ENCODE measurements at regions not wholly inside any gene's neighbourhood (a gene's known extent, or its start where the extent isn't known, plus 50 kb on each side); places are given as distances from the start of the nearest gene placed in this dataset.
A peak's percentile ranks its signal among the peaks of the same experiment; 100 is the strongest.

GRCh38 chr15:57832183-57832582, 125.7 kb downstream of the POLR2M start:
- in situ Hi-C loops (cut with HindIII; ENCODE audit: low pct_unique_long_range_greater_than_20kb, low sequenced_read_pairs): no loop called here
- no peak for DNase-seq (ENCODE audit: low read depth in 1 of 2, low spot score in 1 of 2)

DNA sequence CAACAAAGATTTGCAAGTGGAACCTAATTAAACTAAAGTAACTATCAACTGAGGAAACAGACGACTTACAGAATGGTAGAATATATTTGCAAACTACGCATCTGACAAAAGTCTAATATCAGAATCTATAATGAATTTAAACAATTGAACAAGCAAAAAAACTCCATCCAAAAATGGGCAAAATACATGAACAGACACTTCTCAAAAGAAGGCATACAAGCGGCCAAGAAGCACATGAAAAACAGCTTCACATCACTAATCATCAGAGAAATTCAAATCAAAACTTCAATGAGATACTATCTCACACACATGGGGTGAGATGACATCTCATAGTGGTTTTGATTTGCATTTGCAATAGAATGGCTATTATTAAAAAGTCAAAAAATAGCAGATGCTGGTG, 128.6 kb downstream of the POLR2M start:
- DNase-seq (ENCODE audit: low read depth in 1 of 2, low spot score in 1 of 2): no peak
- TF ChIP-seq JUND (IDR thresholded peaks at IDR 0.05; ENCODE audit: low read depth): no peak
- in situ Hi-C loops (cut with HindIII; ENCODE audit: low pct_unique_long_range_greater_than_20kb, low sequenced_read_pairs): no loop called here

More at GRCh38 chr15:57832183-57832582, 125.7 kb downstream of the POLR2M start:
- TF ChIP-seq JUND (IDR thresholded peaks at IDR 0.05; ENCODE audit: low read depth): no peak

DNA sequence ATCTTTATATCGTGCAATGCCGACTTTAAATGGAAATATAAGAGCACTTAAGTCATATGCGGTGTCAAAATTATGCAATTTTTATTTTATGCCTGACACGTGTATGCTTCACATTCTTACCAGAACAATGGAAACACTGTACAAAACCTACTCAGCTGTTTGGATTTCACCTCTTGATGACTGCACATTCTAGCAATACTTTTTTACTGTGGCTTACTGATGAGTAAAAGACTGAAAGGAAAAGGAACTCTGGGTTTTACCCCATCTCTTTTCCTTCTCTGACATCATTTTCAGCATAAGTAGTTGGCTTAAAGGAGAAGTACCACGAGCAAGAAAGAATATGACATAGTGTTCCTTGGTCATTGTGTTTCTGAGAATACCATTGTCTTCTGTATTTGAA, 142.8 kb downstream of the POLR2M start:
- DNase-seq (ENCODE audit: low read depth in 1 of 2, low spot score in 1 of 2): no peak
- in situ Hi-C loops (cut with HindIII; ENCODE audit: low pct_unique_long_range_greater_than_20kb, low sequenced_read_pairs): no loop called here
- TF ChIP-seq JUND (IDR thresholded peaks at IDR 0.05; ENCODE audit: low read depth): no peak

GRCh38 chr15:57854531-57854930, 148.0 kb downstream of the POLR2M start:
- no peak for TF ChIP-seq JUND (IDR thresholded peaks at IDR 0.05; ENCODE audit: low read depth)
- in situ Hi-C loops (cut with HindIII; ENCODE audit: low pct_unique_long_range_greater_than_20kb, low sequenced_read_pairs): no loop called here
- no peak for DNase-seq (ENCODE audit: low read depth in 1 of 2, low spot score in 1 of 2)

GRCh38 chr15:57857871-57858270, 151.4 kb downstream of the POLR2M start:
- TF ChIP-seq JUND (IDR thresholded peaks at IDR 0.05; ENCODE audit: low read depth): no peak
- DNase-seq (ENCODE audit: low read depth in 1 of 2, low spot score in 1 of 2): no peak
- in situ Hi-C loops (cut with HindIII; ENCODE audit: low pct_unique_long_range_greater_than_20kb, low sequenced_read_pairs): no loop called here

- DNase-seq (ENCODE audit: low read depth in 1 of 2, low spot score in 1 of 2): no peak
- in situ Hi-C loops (cut with HindIII; ENCODE audit: low pct_unique_long_range_greater_than_20kb, low sequenced_read_pairs): no loop called here
- no peak for TF ChIP-seq JUND (IDR thresholded peaks at IDR 0.05; ENCODE audit: low read depth)
Measured at GRCh38 chr15:57859130-57859685, 152.7 kb downstream of the POLR2M start.

DNA sequence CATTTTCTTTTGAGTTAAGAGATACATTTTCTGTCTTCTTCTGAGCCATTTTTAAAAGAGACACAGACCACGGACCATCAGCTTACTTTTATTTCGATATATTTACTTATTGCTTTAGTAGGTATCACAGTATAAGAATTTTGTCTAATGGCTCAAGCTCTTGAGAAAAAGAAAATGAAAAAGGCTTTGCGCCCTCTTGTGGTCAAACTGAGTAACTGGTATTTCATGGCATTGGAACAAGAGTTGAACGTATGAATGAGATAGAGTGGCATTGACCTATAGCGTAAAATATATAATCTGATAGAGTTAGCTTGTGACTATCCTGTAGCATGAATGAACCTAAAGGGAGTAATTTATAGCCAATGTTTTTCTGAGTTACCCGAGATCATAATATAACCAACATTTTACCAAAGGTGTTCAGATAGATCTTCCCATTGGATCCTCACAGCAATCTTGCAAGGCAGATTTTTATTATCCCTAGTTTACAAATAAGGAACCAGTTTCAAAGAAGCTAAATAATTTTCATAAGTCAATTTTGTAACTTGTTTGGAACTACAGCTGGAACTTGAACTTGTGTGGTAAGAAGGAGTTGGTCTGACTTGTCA, 154.6 kb downstream of the POLR2M start:
- peak; percentile 4 to 74 for DNase-seq (ENCODE audit: low read depth in 1 of 2, low spot score in 1 of 2)
- in situ Hi-C loops (cut with HindIII; ENCODE audit: low pct_unique_long_range_greater_than_20kb, low sequenced_read_pairs): no loop called here
- no peak for TF ChIP-seq JUND (IDR thresholded peaks at IDR 0.05; ENCODE audit: low read depth)

DNA sequence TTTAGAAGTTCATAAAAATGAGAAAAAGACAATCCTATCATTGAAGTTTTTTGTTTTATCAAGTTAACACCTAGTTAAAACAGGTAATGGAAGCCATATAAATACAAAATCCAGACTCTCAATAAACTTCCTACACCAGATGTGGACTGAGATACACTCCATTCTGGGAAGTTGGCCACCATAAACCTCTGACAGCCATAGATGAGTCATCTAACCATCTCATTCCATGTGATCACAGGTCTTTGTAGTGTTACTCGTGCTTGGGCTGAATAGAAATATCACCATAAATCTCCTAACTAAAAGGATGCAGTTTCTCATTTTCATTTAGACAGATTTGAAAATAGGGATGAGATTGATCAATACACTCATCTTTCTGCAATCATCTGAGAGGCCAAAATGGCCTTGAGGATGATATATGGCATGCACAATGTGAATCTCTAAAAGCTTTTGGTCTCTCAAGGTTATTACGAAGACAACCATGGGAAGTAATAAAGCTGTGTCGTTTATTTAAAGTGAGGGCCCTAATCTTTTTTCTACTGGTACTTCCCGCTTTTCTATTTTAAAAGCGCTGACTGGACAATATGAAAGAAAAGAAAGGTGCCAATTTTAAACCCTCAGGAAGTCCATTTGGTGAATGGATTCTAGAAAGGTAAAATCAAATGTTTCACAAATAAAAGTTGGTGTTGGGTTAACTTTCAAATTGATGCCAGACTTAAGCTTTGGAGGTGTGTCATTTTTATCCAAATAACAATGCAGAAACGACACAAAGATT, 155.5 kb downstream of the POLR2M start:
- no peak for DNase-seq (ENCODE audit: low read depth in 1 of 2, low spot score in 1 of 2)
- in situ Hi-C loops (cut with HindIII; ENCODE audit: low pct_unique_long_range_greater_than_20kb, low sequenced_read_pairs): no loop called here
- no peak for TF ChIP-seq JUND (IDR thresholded peaks at IDR 0.05; ENCODE audit: low read depth)

GRCh38 chr15:57862761-57863160, 156.2 kb downstream of the POLR2M start:
- TF ChIP-seq JUND (IDR thresholded peaks at IDR 0.05; ENCODE audit: low read depth): no peak
- no peak for DNase-seq (ENCODE audit: low read depth in 1 of 2, low spot score in 1 of 2)
- in situ Hi-C loops (cut with HindIII; ENCODE audit: low pct_unique_long_range_greater_than_20kb, low sequenced_read_pairs): no loop called here

GRCh38 chr15:57865294-57865693, 158.8 kb downstream of the POLR2M start:
- in situ Hi-C loops (cut with HindIII; ENCODE audit: low pct_unique_long_range_greater_than_20kb, low sequenced_read_pairs): no loop called here
- DNase-seq (ENCODE audit: low read depth in 1 of 2, low spot score in 1 of 2): peak in 1 of 2 experiments; percentile 16
- TF ChIP-seq JUND (IDR thresholded peaks at IDR 0.05; ENCODE audit: low read depth): no peak

- DNase-seq (ENCODE audit: low read depth in 1 of 2, low spot score in 1 of 2): peak; percentile 14 to 77
- no peak for TF ChIP-seq JUND (IDR thresholded peaks at IDR 0.05; ENCODE audit: low read depth)
- in situ Hi-C loops (cut with HindIII; ENCODE audit: low pct_unique_long_range_greater_than_20kb, low sequenced_read_pairs): no loop called here
Measured at GRCh38 chr15:57866149-57866736, 159.7 kb downstream of the POLR2M start.

GRCh38 chr15:57867970-57868798, 161.7 kb downstream of the POLR2M start:
- no peak for TF ChIP-seq JUND (IDR thresholded peaks at IDR 0.05; ENCODE audit: low read depth)
- no peak for DNase-seq (ENCODE audit: low read depth in 1 of 2, low spot score in 1 of 2)
- in situ Hi-C loops (cut with HindIII; ENCODE audit: low pct_unique_long_range_greater_than_20kb, low sequenced_read_pairs): no loop called here

Data from T47D (cell line).